ENCODE measurements at regions not wholly inside any gene's neighbourhood (a gene's known extent, or its start where the extent isn't known, plus 50 kb on each side); places are given as distances from the start of the nearest gene placed in this dataset.

GRCh38 chr4:125365731-125366130, 51.0 kb downstream of the FAT4 start:
- Histone ChIP-seq H3K9ac (ENCODE audit: low read length in 3 of 3) (no peak overlapping the region), H3K4me3 (ENCODE audit: low read length in 3 of 3) (no peak overlapping the region), H3K27ac (ENCODE audit: low read depth in 2 of 2, low read length in 2 of 2) (no peak overlapping the region), H3K9me3 (ENCODE audit: control insufficient read depth in 2 of 3, insufficient read depth in 1 of 3, low read length in 3 of 3) (no peaks in the 10 kb centered on the region), H3K4me1 (ENCODE audit: control insufficient read depth in 2 of 3, insufficient read depth in 2 of 3, low read depth in 1 of 3, low read length in 3 of 3) (no peaks in the 10 kb centered on the region), H3K36me3 (ENCODE audit: control insufficient read depth in 2 of 3, insufficient read depth in 3 of 3, low read length in 3 of 3) (no peaks in the 10 kb centered on the region), H3K27me3 (ENCODE audit: control insufficient read depth, insufficient read depth, low read length) (no peaks in the 10 kb centered on the region)
- peak in 1 of 5 donors; percentile 50 for DNase-seq
- FAIRE-seq = no peak
- intact Hi-C loops (cut with DNase I) = no loop called here
- TF ChIP-seq CTCF (IDR thresholded peaks at IDR 0.05; ENCODE audit: borderline replicate concordance, extremely low read depth, insufficient read depth) = no peak

GRCh38 chr4:125368146-125368545, 53.4 kb downstream of the FAT4 start:
- no peaks in the 10 kb centered on the region for H3K36me3 ChIP-seq (ENCODE audit: control insufficient read depth in 2 of 3, insufficient read depth in 3 of 3, low read length in 3 of 3)
- H3K4me3 ChIP-seq (ENCODE audit: low read length in 3 of 3) = no peak overlapping the region
- TF ChIP-seq CTCF (IDR thresholded peaks at IDR 0.05; ENCODE audit: borderline replicate concordance, extremely low read depth, insufficient read depth) = no peak
- no peaks in the 10 kb centered on the region for H3K9me3 ChIP-seq (ENCODE audit: control insufficient read depth in 2 of 3, insufficient read depth in 1 of 3, low read length in 3 of 3)
- H3K9ac ChIP-seq (ENCODE audit: low read length in 3 of 3) = no peak overlapping the region
- intact Hi-C loops (cut with DNase I) = no loop called here
- no peaks in the 10 kb centered on the region for H3K4me1 ChIP-seq (ENCODE audit: control insufficient read depth in 2 of 3, insufficient read depth in 2 of 3, low read depth in 1 of 3, low read length in 3 of 3)
- FAIRE-seq (no peak), DNase-seq (peak in 1 of 5 donors; percentile 28)
- no peak overlapping the region for H3K27ac ChIP-seq (ENCODE audit: low read depth in 2 of 2, low read length in 2 of 2)
- H3K27me3 ChIP-seq (ENCODE audit: control insufficient read depth, insufficient read depth, low read length) = no peaks in the 10 kb centered on the region

- H3K27ac ChIP-seq (ENCODE audit: low read depth in 2 of 2, low read length in 2 of 2) = no peak overlapping the region
- DNase-seq (peak in 1 of 5 donors; percentile 47), FAIRE-seq (no peak)
- TF ChIP-seq CTCF (IDR thresholded peaks at IDR 0.05; ENCODE audit: borderline replicate concordance, extremely low read depth, insufficient read depth) = no peak
- intact Hi-C loops (cut with DNase I) = no loop called here
- no peak overlapping the region for H3K9ac ChIP-seq (ENCODE audit: low read length in 3 of 3)
- no peaks in the 10 kb centered on the region for H3K4me1 ChIP-seq (ENCODE audit: control insufficient read depth in 2 of 3, insufficient read depth in 2 of 3, low read depth in 1 of 3, low read length in 3 of 3)
- H3K27me3 ChIP-seq (ENCODE audit: control insufficient read depth, insufficient read depth, low read length) = no peaks in the 10 kb centered on the region
- H3K36me3 ChIP-seq (ENCODE audit: control insufficient read depth in 2 of 3, insufficient read depth in 3 of 3, low read length in 3 of 3) = no peaks in the 10 kb centered on the region
- H3K4me3 ChIP-seq (ENCODE audit: low read length in 3 of 3) = peak overlapping the region in 2 of 3 donors; percentile 50 to 60
- H3K9me3 ChIP-seq (ENCODE audit: control insufficient read depth in 2 of 3, insufficient read depth in 1 of 3, low read length in 3 of 3) = no peaks in the 10 kb centered on the region
Measured at GRCh38 chr4:125368671-125369081, 53.9 kb downstream of the FAT4 start.

GRCh38 chr4:125369098-125369497, 54.3 kb downstream of the FAT4 start:
- Histone ChIP-seq H3K27me3 (ENCODE audit: control insufficient read depth, insufficient read depth, low read length) (no peaks in the 10 kb centered on the region), H3K4me1 (ENCODE audit: control insufficient read depth in 2 of 3, insufficient read depth in 2 of 3, low read depth in 1 of 3, low read length in 3 of 3) (no peaks in the 10 kb centered on the region), H3K9me3 (ENCODE audit: control insufficient read depth in 2 of 3, insufficient read depth in 1 of 3, low read length in 3 of 3) (no peaks in the 10 kb centered on the region), H3K9ac (ENCODE audit: low read length in 3 of 3) (no peak overlapping the region), H3K36me3 (ENCODE audit: control insufficient read depth in 2 of 3, insufficient read depth in 3 of 3, low read length in 3 of 3) (no peaks in the 10 kb centered on the region), H3K27ac (ENCODE audit: low read depth in 2 of 2, low read length in 2 of 2) (no peak overlapping the region), H3K4me3 (ENCODE audit: low read length in 3 of 3) (peak overlapping the region in 2 of 3 donors; percentile 50 to 60)
- no peak for TF ChIP-seq CTCF (IDR thresholded peaks at IDR 0.05; ENCODE audit: borderline replicate concordance, extremely low read depth, insufficient read depth)
- FAIRE-seq = no peak
- intact Hi-C loops (cut with DNase I) = no loop called here
- no peak for DNase-seq

Data from kidney (tissue), 13 donors.